Epithelial cell of proximal tubule (primary cell): ENCODE measurements at regions not wholly inside any gene's neighbourhood (a gene's known extent, or its start where the extent isn't known, plus 50 kb on each side); places are given as distances from the start of the nearest gene placed in this dataset.

ENCODE experiments used
- DNase-seq: peaks from one replicate; pipeline ENCODE4 v3.0.0-alpha.2; 2011; ENCODE audit warnings: low read depth
- H3K4me3 ChIP-seq: 2 replicates; pipeline ENCODE4 v1.5.1; 2011; ENCODE audit warnings: low read depth, mild to moderate bottlenecking, low read length
- CTCF ChIP-seq: conservative IDR thresholded peaks from 2 replicates; pipeline ENCODE4 v1.5.1; 2012; ENCODE audit warnings: low read depth, mild to moderate bottlenecking, low read length

GRCh38 chr17:62194401-62194800 is 129.3 kb upstream of the MED13 start:
- no peak overlapping the region for H3K4me3 ChIP-seq
- DNase-seq, result no peak
- no peak for TF ChIP-seq CTCF

GRCh38 chr17:62193249-62193648 is 128.2 kb upstream of the MED13 start:
- TF ChIP-seq CTCF, result no peak
- DNase-seq, result peak; percentile 61
- H3K4me3 ChIP-seq, result no peak overlapping the region

- TF ChIP-seq CTCF, result no peak
- H3K4me3 ChIP-seq, result no peak overlapping the region
- DNase-seq, result no peak
Measured at GRCh38 chr17:62191390-62192361, 126.6 kb upstream of the MED13 start.

DNA sequence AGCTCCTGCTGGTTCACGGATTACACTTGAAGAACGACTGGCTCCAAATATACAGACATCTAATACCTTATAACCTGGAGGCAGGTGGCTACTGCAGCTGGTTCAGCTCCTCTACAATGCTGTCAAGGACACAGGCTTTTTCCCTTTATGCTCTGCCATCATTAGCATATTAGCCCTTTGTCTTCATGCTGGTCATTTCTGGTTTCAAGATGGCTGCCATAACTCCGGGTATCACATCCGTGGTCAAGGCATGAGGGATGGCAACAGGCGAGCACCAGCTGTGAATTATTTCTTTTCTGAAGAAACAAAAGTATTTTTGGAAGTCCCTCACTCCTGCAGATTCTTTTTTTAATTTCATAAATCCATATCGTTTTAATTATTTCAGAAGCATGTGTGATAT is 124.3 kb upstream of the MED13 start:
- no peak overlapping the region for H3K4me3 ChIP-seq
- DNase-seq, result no peak
- TF ChIP-seq CTCF, result no peak

DNA sequence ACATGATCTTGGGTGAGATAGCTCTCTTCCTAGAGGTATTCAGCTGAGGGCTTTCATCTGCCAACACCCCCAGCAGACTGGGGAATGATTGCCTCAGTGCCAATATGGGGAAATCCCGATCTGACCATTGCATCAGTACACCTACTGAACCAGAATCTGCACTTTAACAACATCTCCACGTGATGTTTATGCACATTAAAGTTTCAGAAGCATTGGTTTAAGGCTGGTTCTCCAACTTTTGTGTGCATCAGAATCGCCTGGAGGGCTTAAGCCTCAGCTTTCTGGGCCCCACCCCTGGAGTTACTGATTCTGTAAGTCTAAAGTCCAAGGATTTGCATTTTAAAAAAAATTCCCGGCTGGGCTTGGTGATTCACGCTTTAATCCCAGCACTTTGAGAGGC is 123.6 kb upstream of the MED13 start:
- peak; percentile 92 for DNase-seq
- H3K4me3 ChIP-seq, result no peak overlapping the region
- no peak for TF ChIP-seq CTCF

- no peak overlapping the region for H3K4me3 ChIP-seq
- DNase-seq, result no peak
- no peak for TF ChIP-seq CTCF
Measured at GRCh38 chr17:62187681-62188080, 122.6 kb upstream of the MED13 start.

GRCh38 chr17:62186841-62187240 is 121.8 kb upstream of the MED13 start:
- TF ChIP-seq CTCF, result no peak
- no peak for DNase-seq
- H3K4me3 ChIP-seq, result no peak overlapping the region
